ENCODE measurements at regions not wholly inside any gene's neighbourhood (a gene's known extent, or its start where the extent isn't known, plus 50 kb on each side); places are given as distances from the start of the nearest gene placed in this dataset.
A peak's percentile ranks its signal among the peaks of the same experiment; 100 is the strongest.

- no peak overlapping the region for H3K4me3 ChIP-seq (replicated peaks; ENCODE audit: insufficient read depth, low read length)
- no peak overlapping the region for H3K27ac ChIP-seq (replicated peaks)
- DNase-seq (ENCODE audit: low read depth in 1 of 2, low spot score in 1 of 2), result no peak
- TF ChIP-seq SPI1 (IDR thresholded peaks at IDR 0.05; ENCODE audit: borderline replicate concordance, low read depth) (peak; percentile 26; the same call in 1 of the 2 replicates), CTCF (IDR thresholded peaks at IDR 0.05; ENCODE audit: insufficient read depth, low read length) (no peak)
- H3K27me3 ChIP-seq (ENCODE audit: insufficient read depth, poor library complexity, severe bottlenecking), result no peaks in the 10 kb centered on the region
Observed at GRCh38 chr12:97164936-97165335, 257.9 kb downstream of the NEDD1 start.

- no peak overlapping the region for H3K4me3 ChIP-seq (replicated peaks; ENCODE audit: insufficient read depth, low read length)
- DNase-seq (ENCODE audit: low read depth in 1 of 2, low spot score in 1 of 2), result no peak
- no peak overlapping the region for H3K27ac ChIP-seq (replicated peaks)
- peaks cover 3% of the 10 kb centered on the region for H3K27me3 ChIP-seq (ENCODE audit: insufficient read depth, poor library complexity, severe bottlenecking)
- no peak for TF ChIP-seq REST (IDR thresholded peaks at IDR 0.05; ENCODE audit: insufficient replicate concordance, low read depth)
Observed at GRCh38 chr12:97167598-97167997, 260.5 kb downstream of the NEDD1 start.

GRCh38 chr12:97168804-97169203 is 261.7 kb downstream of the NEDD1 start:
- no peak for TF ChIP-seq CTCF (IDR thresholded peaks at IDR 0.05; ENCODE audit: insufficient read depth, low read length)
- no peak for TF ChIP-seq SPI1 (IDR thresholded peaks at IDR 0.05; ENCODE audit: borderline replicate concordance, low read depth)
- TF ChIP-seq POLR2AphosphoS5 (IDR thresholded peaks at IDR 0.05; ENCODE audit: low read depth), result no peak
- TF ChIP-seq GABPA (IDR thresholded peaks at IDR 0.05; ENCODE audit: low read depth), result no peak
- TF ChIP-seq REST (IDR thresholded peaks at IDR 0.05; ENCODE audit: insufficient replicate concordance, low read depth), result no peak
- H3K4me3 ChIP-seq (replicated peaks; ENCODE audit: insufficient read depth, low read length), result no peak overlapping the region
- DNase-seq (ENCODE audit: low read depth in 1 of 2, low spot score in 1 of 2), result no peak
- peaks cover 3% of the 10 kb centered on the region for H3K27me3 ChIP-seq (ENCODE audit: insufficient read depth, poor library complexity, severe bottlenecking)
- H3K27ac ChIP-seq (replicated peaks), result no peak overlapping the region

- TF ChIP-seq POLR2AphosphoS5 (IDR thresholded peaks at IDR 0.05; ENCODE audit: low read depth), result no peak
- no peak for TF ChIP-seq GABPA (IDR thresholded peaks at IDR 0.05; ENCODE audit: low read depth)
- no peak for TF ChIP-seq REST (IDR thresholded peaks at IDR 0.05; ENCODE audit: insufficient replicate concordance, low read depth)
- no peak for TF ChIP-seq CTCF (IDR thresholded peaks at IDR 0.05; ENCODE audit: insufficient read depth, low read length)
- TF ChIP-seq SPI1 (IDR thresholded peaks at IDR 0.05; ENCODE audit: borderline replicate concordance, low read depth), result no peak
- DNase-seq (ENCODE audit: low read depth in 1 of 2, low spot score in 1 of 2), result no peak
- H3K4me3 ChIP-seq (replicated peaks; ENCODE audit: insufficient read depth, low read length), result no peak overlapping the region
Observed at GRCh38 chr12:97169889-97170567, 263.0 kb downstream of the NEDD1 start.

More at GRCh38 chr12:97169889-97170567, 263.0 kb downstream of the NEDD1 start:
- Histone ChIP-seq H3K27ac (replicated peaks) (no peak overlapping the region), H3K27me3 (ENCODE audit: insufficient read depth, poor library complexity, severe bottlenecking) (peaks cover 3% of the 10 kb centered on the region)
